OCI-LY1 (cell line): ENCODE measurements at regions not wholly inside any gene's neighbourhood (a gene's known extent, or its start where the extent isn't known, plus 50 kb on each side); places are given as distances from the start of the nearest gene placed in this dataset.

Source experiments
- H2AFZ ChIP-seq: fragments of 200-600 bp; sonication (generic), shearing (Covaris generic); 2 replicates; pipeline ENCODE4 v1.6.0; 2014; ENCODE audit warnings: antibody characterized with exemption, mild to moderate bottlenecking, low read length
- H3F3A ChIP-seq: fragments of 200-600 bp; sonication (generic), shearing (Covaris generic); 2 replicates; pipeline ENCODE4 v1.6.0; 2014; ENCODE audit warnings: mild to moderate bottlenecking, antibody characterized with exemption, low read length, moderate library complexity; ENCODE audit not compliant: insufficient read depth
- H3K27ac ChIP-seq: fragments of 200-600 bp; sonication (generic); 2 replicates; pipeline ENCODE4 v1.5.1; 2014; ENCODE audit warnings: low read length, mixed run types, mild to moderate bottlenecking, low read depth; ENCODE audit not compliant: poor library complexity, severe bottlenecking
- H3K27me3 ChIP-seq: fragments of 200-600 bp; sonication (generic); 2 replicates; pipeline ENCODE4 v1.6.0; 2014; ENCODE audit warnings: antibody characterized with exemption, mild to moderate bottlenecking, low read length, moderate library complexity; ENCODE audit not compliant: insufficient read depth
- H3K36me3 ChIP-seq: fragments of 200-600 bp; sonication (generic); 2 replicates; pipeline ENCODE4 v1.6.1; 2014; ENCODE audit warnings: mild to moderate bottlenecking, antibody characterized with exemption, low read length, moderate library complexity, mixed read lengths; ENCODE audit not compliant: insufficient read depth
- H3K4me1 ChIP-seq: fragments of 200-600 bp; sonication (generic); 2 replicates; pipeline ENCODE4 v1.5.1; 2014; ENCODE audit warnings: mild to moderate bottlenecking, low read length, moderate library complexity; ENCODE audit not compliant: insufficient read depth, severe bottlenecking
- H3K4me2 ChIP-seq: fragments of 200-600 bp; sonication (generic), shearing (Covaris generic); 2 replicates; pipeline ENCODE4 v1.6.1; 2014; ENCODE audit warnings: low read length
- H3K4me3 ChIP-seq: fragments of 200-600 bp; sonication (generic); 2 replicates; pipeline ENCODE4 v1.5.1; 2014; ENCODE audit warnings: low read length, low read depth, mild to moderate bottlenecking, mixed read lengths; ENCODE audit not compliant: poor library complexity, severe bottlenecking
- H3K79me2 ChIP-seq: fragments of 200-600 bp; shearing (Covaris generic); 2 replicates; pipeline ENCODE4 v1.6.1; 2016; ENCODE audit warnings: mixed run types, low read length, mixed read lengths; ENCODE audit not compliant: insufficient read depth
- H3K9ac ChIP-seq: fragments of 200-600 bp; sonication (generic), shearing (Covaris generic); 2 replicates; pipeline ENCODE4 v1.6.1; 2014; ENCODE audit warnings: mild to moderate bottlenecking, low read length, mixed read lengths
- H3K9me2 ChIP-seq: fragments of 200-600 bp; sonication (generic), shearing (Covaris generic); 2 replicates; pipeline ENCODE4 v1.6.1; 2014; ENCODE audit warnings: low read depth, mild to moderate bottlenecking, low read length, mixed read lengths
- H3K9me3 ChIP-seq: fragments of 200-600 bp; shearing (Covaris generic); 2 replicates; pipeline ENCODE4 v1.6.1; 2014; ENCODE audit warnings: low read length, mixed read lengths
- H4K20me1 ChIP-seq: fragments of 200-600 bp; sonication (generic), shearing (Covaris generic); 2 replicates; pipeline ENCODE4 v1.6.0; 2016; ENCODE audit warnings: mild to moderate bottlenecking, low read length; ENCODE audit not compliant: insufficient read depth
- CTCF ChIP-seq: fragments of 200-600 bp; sonication (generic), shearing (Covaris generic); IDR thresholded peaks from 2 replicates; pipeline ENCODE4 v1.5.1; 2017; ENCODE audit warnings: mild to moderate bottlenecking, antibody characterized with exemption, low read length, moderate library complexity, mixed read lengths
- EZH2 ChIP-seq: fragments of 200-600 bp; sonication (generic), shearing (Covaris generic); IDR thresholded peaks from 2 replicates; pipeline ENCODE4 v1.8.0; 2017; ENCODE audit warnings: borderline replicate concordance, mixed run types, mild to moderate bottlenecking, antibody characterized with exemption, low read length, moderate library complexity, mixed read lengths

DNA sequence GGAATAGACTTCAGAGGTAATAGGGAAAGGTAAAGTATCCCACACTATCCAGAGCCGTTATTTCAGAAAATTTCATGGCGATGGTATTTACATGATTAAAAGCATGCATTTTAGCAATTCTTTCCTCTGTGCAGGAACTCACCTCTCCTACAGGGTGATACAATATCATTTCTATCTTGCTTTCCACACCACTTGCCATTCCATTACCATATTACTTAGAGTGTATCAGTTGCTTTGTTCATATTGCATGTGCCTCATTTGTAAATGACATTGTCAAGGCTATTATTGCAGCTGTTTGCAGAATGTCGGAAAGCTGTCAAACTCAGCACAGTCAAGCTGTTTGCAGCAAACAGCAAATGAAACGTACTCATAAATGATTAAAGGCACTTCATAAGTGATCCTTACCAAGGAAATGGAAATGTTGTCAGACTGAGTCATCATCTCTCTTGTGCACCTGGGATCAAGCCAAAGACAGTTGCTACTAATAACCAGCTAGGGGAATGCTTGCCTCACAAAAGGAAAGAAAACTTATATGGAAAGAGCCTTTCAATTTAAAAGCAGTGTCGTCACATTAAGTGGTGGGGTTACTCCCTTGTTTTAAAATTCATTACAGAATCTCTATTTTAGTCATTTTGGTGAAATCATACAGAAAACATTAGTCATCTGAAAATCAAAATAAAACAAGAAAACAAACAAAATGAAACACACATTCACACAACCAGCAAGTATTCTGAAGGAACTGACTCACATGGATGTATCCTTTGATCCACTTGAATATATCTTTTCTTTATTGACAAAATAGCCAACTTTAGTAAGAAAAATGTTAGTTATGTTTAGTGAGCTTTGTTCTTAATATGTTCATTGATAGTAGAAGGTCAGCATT is 1064.1 kb upstream of the CNTNAP5 start:
- no peak overlapping the region for H2AFZ ChIP-seq
- H3K79me2 ChIP-seq, result no peaks in the 10 kb centered on the region
- H3K27me3 ChIP-seq, result no peaks in the 10 kb centered on the region
- H3K36me3 ChIP-seq, result no peaks in the 10 kb centered on the region
- no peaks in the 10 kb centered on the region for H3F3A ChIP-seq
- H3K27ac ChIP-seq, result no peak overlapping the region
- H3K9me2 ChIP-seq, result no peaks in the 10 kb centered on the region
- H3K4me1 ChIP-seq, result no peaks in the 10 kb centered on the region
- TF ChIP-seq EZH2 (no peak), CTCF (no peak)
- H3K9ac ChIP-seq, result no peak overlapping the region
- H3K4me2 ChIP-seq, result no peak overlapping the region
- H3K4me3 ChIP-seq, result no peak overlapping the region
- H4K20me1 ChIP-seq, result no peaks in the 10 kb centered on the region
- no peaks in the 10 kb centered on the region for H3K9me3 ChIP-seq

DNA sequence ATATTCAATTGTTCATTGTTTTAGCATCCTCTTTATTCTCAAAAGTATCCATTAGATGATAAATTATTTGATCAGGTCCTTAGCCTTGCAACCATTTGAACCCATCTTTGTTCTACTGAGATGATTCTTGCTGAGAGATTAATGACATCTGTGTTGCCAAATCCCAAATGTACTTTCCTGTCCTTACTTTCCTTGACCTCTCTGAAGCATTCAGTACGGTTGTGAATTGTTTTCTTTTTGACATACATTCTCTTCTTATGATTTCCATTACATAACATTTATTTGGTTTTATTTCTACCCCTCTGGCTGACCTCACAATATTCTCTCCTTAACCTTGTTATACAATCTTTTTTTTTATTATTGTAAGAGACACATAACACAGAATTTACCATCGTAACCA is 1058.6 kb upstream of the CNTNAP5 start:
- Histone ChIP-seq H3K27me3 (no peaks in the 10 kb centered on the region), H3K27ac (no peak overlapping the region), H4K20me1 (no peaks in the 10 kb centered on the region), H3K36me3 (no peaks in the 10 kb centered on the region), H3K4me3 (no peak overlapping the region), H3K9me3 (no peaks in the 10 kb centered on the region), H3K9me2 (no peaks in the 10 kb centered on the region), H3K4me1 (no peaks in the 10 kb centered on the region), H3K9ac (no peak overlapping the region), H3F3A (no peaks in the 10 kb centered on the region), H3K4me2 (no peak overlapping the region), H2AFZ (no peak overlapping the region), H3K79me2 (no peaks in the 10 kb centered on the region)
- no peak for TF ChIP-seq EZH2
- no peak for TF ChIP-seq CTCF

- Histone ChIP-seq H3K4me2 (no peak overlapping the region), H3K4me3 (no peak overlapping the region), H3K27ac (no peak overlapping the region), H3K9me2 (no peaks in the 10 kb centered on the region), H3K9ac (no peak overlapping the region), H3K79me2 (no peaks in the 10 kb centered on the region), H3K4me1 (no peaks in the 10 kb centered on the region), H3K27me3 (no peaks in the 10 kb centered on the region), H3K36me3 (no peaks in the 10 kb centered on the region), H4K20me1 (no peaks in the 10 kb centered on the region), H3F3A (no peaks in the 10 kb centered on the region), H2AFZ (no peak overlapping the region), H3K9me3 (no peaks in the 10 kb centered on the region)
- no peak for TF ChIP-seq CTCF
- TF ChIP-seq EZH2, result no peak
Measured at GRCh38 chr2:122977580-122977979, 1047.5 kb upstream of the CNTNAP5 start.
